HG03095 (cell line): ENCODE measurements at regions not wholly inside any gene's neighbourhood (a gene's known extent, or its start where the extent isn't known, plus 50 kb on each side); places are given as distances from the start of the nearest gene placed in this dataset.

Experiments
- ATAC-seq: cut with Tn5 transposase; IDR thresholded peaks from one replicate; pipeline ENCODE4 v1.9.1; 2021; ENCODE audit warnings: moderate library complexity; ENCODE audit not compliant: unreplicated experiment

GRCh38 chr15:62950462-62950931 is 92.0 kb upstream of the TPM1 start:
- ATAC-seq: no peak

GRCh38 chr15:62951481-62951880 is 91.1 kb upstream of the TPM1 start:
- no peak for ATAC-seq

GRCh38 chr15:62953021-62953420 is 89.5 kb upstream of the TPM1 start:
- no peak for ATAC-seq

GRCh38 chr15:62953496-62954045 is 89.0 kb upstream of the TPM1 start:
- no peak for ATAC-seq

GRCh38 chr15:62957130-62957529 is 85.4 kb upstream of the TPM1 start:
- ATAC-seq: no peak

GRCh38 chr15:62958528-62959363 is 83.8 kb upstream of the TPM1 start:
- no peak for ATAC-seq

GRCh38 chr15:62961134-62961533 is 81.4 kb upstream of the TPM1 start:
- no peak for ATAC-seq

- ATAC-seq: no peak
Observed at GRCh38 chr15:62962101-62962995, 80.2 kb upstream of the TPM1 start.

- ATAC-seq: no peak
Observed at GRCh38 chr15:62964251-62964650, 78.3 kb upstream of the TPM1 start.

- no peak for ATAC-seq
Observed at GRCh38 chr15:62966294-62967078, 76.1 kb upstream of the TPM1 start.

- ATAC-seq: no peak
Observed at GRCh38 chr15:62968699-62969098, 73.8 kb upstream of the TPM1 start.

GRCh38 chr15:62969442-62970089 is 73.0 kb upstream of the TPM1 start:
- no peak for ATAC-seq

GRCh38 chr15:62972814-62973213 is 69.7 kb upstream of the TPM1 start:
- ATAC-seq: no peak

- no peak for ATAC-seq
Observed at GRCh38 chr15:62975515-62975914, 67.0 kb upstream of the TPM1 start.

- no peak for ATAC-seq
Observed at GRCh38 chr15:62976301-62976881, 66.2 kb upstream of the TPM1 start.

- no peak for ATAC-seq
Observed at GRCh38 chr15:62977952-62978811, 64.4 kb upstream of the TPM1 start.

GRCh38 chr15:62979252-62979651 is 63.3 kb upstream of the TPM1 start:
- ATAC-seq: no peak

- ATAC-seq: no peak
Observed at GRCh38 chr15:62981071-62981470, 61.5 kb upstream of the TPM1 start.

GRCh38 chr15:62983956-62984355 is 58.6 kb upstream of the TPM1 start:
- ATAC-seq: no peak
